Mesenchymal stem cell (in vitro differentiated cells and primary cell): ENCODE measurements at regions not wholly inside any gene's neighbourhood (a gene's known extent, or its start where the extent isn't known, plus 50 kb on each side); places are given as distances from the start of the nearest gene placed in this dataset.
A peak's percentile ranks its signal among the peaks of the same experiment; 100 is the strongest.

ENCODE experiments used
- DNase-seq: peaks from one replicate; pipeline ENCODE4 v3.0.0-alpha.2; 2013
- H2AFZ ChIP-seq: one replicate; pipeline ENCODE4 v1.6.1; 2013; ENCODE audit warnings: low read depth, mild to moderate bottlenecking, control low read depth, inconsistent platforms, low read length, moderate library complexity
- H2AK5ac ChIP-seq: 2 replicates; pipeline ENCODE4 v1.6.1; 2013; ENCODE audit warnings: low read length, moderate library complexity, mild to moderate bottlenecking, inconsistent platforms; ENCODE audit not compliant: severe bottlenecking
- H2BK120ac ChIP-seq: one replicate; pipeline ENCODE4 v1.6.1; 2013; ENCODE audit warnings: low read depth, mild to moderate bottlenecking, inconsistent platforms, low read length, moderate library complexity
- H2BK12ac ChIP-seq, 2 experiments: one replicate each; pipeline ENCODE4 v1.6.1; 2013; ENCODE audit warnings: inconsistent platforms in 2 of 2, low read length in 2 of 2, mild to moderate bottlenecking in 2 of 2, moderate library complexity in 2 of 2, control low read depth in 1 of 2
- H2BK15ac ChIP-seq: one replicate; pipeline ENCODE4 v1.6.1; 2013; ENCODE audit warnings: mild to moderate bottlenecking, low read depth, inconsistent platforms; ENCODE audit not compliant: poor library complexity, severe bottlenecking
- H2BK5ac ChIP-seq: 2 replicates; pipeline ENCODE4 v1.6.1; 2013; ENCODE audit warnings: low read depth, mild to moderate bottlenecking, low read length, control low read depth, inconsistent platforms; ENCODE audit not compliant: poor library complexity, severe bottlenecking
- H3K14ac ChIP-seq, 2 experiments: one replicate each; pipeline ENCODE4 v1.6.1; 2013; ENCODE audit warnings: inconsistent platforms in 2 of 2, low read length in 2 of 2, control low read depth in 1 of 2, mild to moderate bottlenecking in 1 of 2, moderate library complexity in 1 of 2
- H3K18ac ChIP-seq, 2 experiments: one replicate each; pipeline ENCODE4 v1.6.1; 2013; ENCODE audit warnings: inconsistent platforms in 2 of 2, low read length in 2 of 2, control low read depth in 1 of 2, low read depth in 1 of 2, mild to moderate bottlenecking in 1 of 2
- H3K23ac ChIP-seq, 2 experiments: one replicate each; pipeline ENCODE4 v1.6.1; 2013; ENCODE audit warnings: inconsistent platforms in 2 of 2, low read length in 2 of 2, mild to moderate bottlenecking in 2 of 2, moderate library complexity in 2 of 2, control low read depth in 1 of 2
- H3K27ac ChIP-seq: 2 replicates; pipeline ENCODE4 v1.5.1; 2013; ENCODE audit warnings: mild to moderate bottlenecking, moderate library complexity, low read length, control low read depth, inconsistent platforms; ENCODE audit not compliant: poor library complexity, severe bottlenecking
- H3K27me3 ChIP-seq, 2 experiments: 2 replicates each; pipeline versions ENCODE4 v1.6.1 to v1.7.0; 2013; ENCODE audit warnings: low read length in 2 of 2, mild to moderate bottlenecking in 2 of 2, moderate library complexity in 2 of 2, control low read depth in 1 of 2, inconsistent platforms in 1 of 2; ENCODE audit not compliant: control insufficient read depth in 1 of 2, insufficient read depth in 1 of 2
- H3K36me3 ChIP-seq, 2 experiments: 2 replicates each; pipeline versions ENCODE4 v1.6.1 to v1.7.0; 2013; ENCODE audit warnings: low read length in 2 of 2, control low read depth in 1 of 2, inconsistent platforms in 1 of 2, low read depth in 1 of 2, mild to moderate bottlenecking in 1 of 2; ENCODE audit not compliant: insufficient read depth in 2 of 2, control insufficient read depth in 1 of 2
- H3K4ac ChIP-seq, 2 experiments: one replicate each; pipeline ENCODE4 v1.6.1; 2013; ENCODE audit warnings: inconsistent platforms in 2 of 2, low read length in 2 of 2, mild to moderate bottlenecking in 2 of 2, moderate library complexity in 2 of 2, control low read depth in 1 of 2, low read depth in 1 of 2
- H3K4me1 ChIP-seq: 2 replicates; pipeline ENCODE4 v1.6.1; 2013; ENCODE audit warnings: low read depth, low read length, control low read depth; ENCODE audit not compliant: control insufficient read depth, insufficient read depth
- H3K4me2 ChIP-seq: 2 replicates; pipeline ENCODE4 v1.6.1; 2013; ENCODE audit warnings: low read length, mild to moderate bottlenecking, inconsistent platforms; ENCODE audit not compliant: poor library complexity, severe bottlenecking
- H3K4me3 ChIP-seq, 2 experiments: 2 replicates each; pipeline versions ENCODE4 v1.5.1 to v1.7.0; 2013; ENCODE audit warnings: low read length in 2 of 2, mild to moderate bottlenecking in 2 of 2, control low read depth in 1 of 2, low read depth in 1 of 2; ENCODE audit not compliant: insufficient read depth in 1 of 2
- H3K79me1 ChIP-seq: replicated peaks from 2 replicates; pipeline ENCODE4 v1.6.1; 2013; ENCODE audit warnings: mild to moderate bottlenecking, control low read depth, low read length, inconsistent platforms; ENCODE audit not compliant: poor library complexity, severe bottlenecking
- H3K9ac ChIP-seq: 2 replicates; pipeline ENCODE4 v1.7.0; 2013; ENCODE audit warnings: mild to moderate bottlenecking, low read length, moderate library complexity
- H3K9me3 ChIP-seq: 2 replicates; pipeline ENCODE4 v1.7.0; 2013; ENCODE audit warnings: mild to moderate bottlenecking, low read length; ENCODE audit not compliant: control insufficient read depth
- H4K8ac ChIP-seq: one replicate; pipeline ENCODE4 v1.6.1; 2013; ENCODE audit warnings: inconsistent platforms, mild to moderate bottlenecking, low read length, moderate library complexity
- H4K91ac ChIP-seq: one replicate; pipeline ENCODE4 v1.6.1; 2013; ENCODE audit warnings: mild to moderate bottlenecking, low read length, inconsistent platforms
- WGBS: methylation state at CpG from one replicate; pipeline ENCODE4 v1.1.7; 2013; ENCODE audit warnings: mixed read lengths; 5-methylcytosine and 5-hydroxymethylcytosine counted together

- Histone ChIP-seq H3K79me1 (no peaks in the 10 kb centered on the region), H2AFZ (no peak overlapping the region), H2BK15ac (no peak overlapping the region), H4K8ac (no peak overlapping the region), H3K36me3 (no peaks in the 10 kb centered on the region), H2BK5ac (no peak overlapping the region), H3K4me3 (no peak overlapping the region), H3K14ac (no peak overlapping the region), H3K23ac (no peak overlapping the region), H2BK120ac (no peak overlapping the region), H3K9ac (no peak overlapping the region), H4K91ac (no peak overlapping the region), H3K27ac (no peak overlapping the region), H3K9me3 (no peaks in the 10 kb centered on the region), H3K4me1 (no peaks in the 10 kb centered on the region), H2AK5ac (no peak overlapping the region), H2BK12ac (no peak overlapping the region), H3K27me3 (no peaks in the 10 kb centered on the region), H3K4ac (no peak overlapping the region), H3K4me2 (no peak overlapping the region), H3K18ac (no peak overlapping the region)
- 79% methylated on average over 1 of the region's 1 CpG for WGBS
- no peak for DNase-seq
These were observed 1573.0 kb downstream of the NLGN4Y start for GRCh38 chrY:16097325-16097724.

DNA sequence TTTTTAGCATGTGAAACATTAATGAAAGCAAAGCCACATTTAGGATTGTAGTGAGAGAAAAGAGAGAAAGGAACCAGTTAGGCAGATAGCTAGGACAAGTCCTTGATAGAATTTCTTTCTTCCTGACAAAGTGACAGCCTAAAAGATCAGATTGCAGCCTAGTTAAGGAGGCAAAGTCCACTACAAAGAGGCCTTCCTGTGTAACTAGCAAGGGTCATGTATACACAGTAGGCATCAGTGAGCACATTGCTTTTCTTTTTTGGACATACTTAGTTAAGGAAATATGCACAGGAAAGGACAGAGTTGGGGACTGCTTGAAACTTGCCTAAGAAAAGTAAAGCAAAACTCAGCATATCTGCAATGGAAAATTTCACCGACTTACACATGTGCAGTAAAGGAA lies 1577.5 kb downstream of the NLGN4Y start:
- Histone ChIP-seq H3K18ac (no peak overlapping the region), H3K27ac (peak overlapping the region; percentile 58), H2BK15ac (no peak overlapping the region), H3K27me3 (no peaks in the 10 kb centered on the region), H2BK120ac (no peak overlapping the region), H3K4me1 (no peaks in the 10 kb centered on the region), H3K4ac (no peak overlapping the region), H2AFZ (no peak overlapping the region), H3K4me3 (no peak overlapping the region), H3K23ac (no peak overlapping the region), H2AK5ac (no peak overlapping the region), H2BK12ac (no peak overlapping the region), H3K9me3 (no peaks in the 10 kb centered on the region), H3K14ac (no peak overlapping the region), H3K4me2 (no peak overlapping the region), H4K8ac (no peak overlapping the region), H3K79me1 (no peaks in the 10 kb centered on the region), H3K36me3 (no peaks in the 10 kb centered on the region), H4K91ac (no peak overlapping the region), H3K9ac (no peak overlapping the region), H2BK5ac (no peak overlapping the region)
- no CpG with 5 or more reads among the region's 1 CpG for WGBS
- no peak for DNase-seq

- Histone ChIP-seq H3K79me1 (no peaks in the 10 kb centered on the region), H3K9ac (no peak overlapping the region), H2BK15ac (no peak overlapping the region), H3K4me1 (no peaks in the 10 kb centered on the region), H4K8ac (no peak overlapping the region), H2BK12ac (no peak overlapping the region), H3K27me3 (no peaks in the 10 kb centered on the region), H2BK5ac (no peak overlapping the region), H2AFZ (no peak overlapping the region), H3K4me2 (no peak overlapping the region), H3K36me3 (no peaks in the 10 kb centered on the region), H3K9me3 (no peaks in the 10 kb centered on the region), H2BK120ac (no peak overlapping the region), H3K23ac (no peak overlapping the region), H3K4ac (no peak overlapping the region), H3K18ac (no peak overlapping the region), H3K27ac (no peak overlapping the region), H3K4me3 (no peak overlapping the region), H4K91ac (no peak overlapping the region), H3K14ac (no peak overlapping the region), H2AK5ac (no peak overlapping the region)
- WGBS: no CpG with 5 or more reads among the region's 3 CpGs
- DNase-seq: no peak
These were observed 1582.3 kb downstream of the NLGN4Y start for GRCh38 chrY:16106613-16107012.

DNA sequence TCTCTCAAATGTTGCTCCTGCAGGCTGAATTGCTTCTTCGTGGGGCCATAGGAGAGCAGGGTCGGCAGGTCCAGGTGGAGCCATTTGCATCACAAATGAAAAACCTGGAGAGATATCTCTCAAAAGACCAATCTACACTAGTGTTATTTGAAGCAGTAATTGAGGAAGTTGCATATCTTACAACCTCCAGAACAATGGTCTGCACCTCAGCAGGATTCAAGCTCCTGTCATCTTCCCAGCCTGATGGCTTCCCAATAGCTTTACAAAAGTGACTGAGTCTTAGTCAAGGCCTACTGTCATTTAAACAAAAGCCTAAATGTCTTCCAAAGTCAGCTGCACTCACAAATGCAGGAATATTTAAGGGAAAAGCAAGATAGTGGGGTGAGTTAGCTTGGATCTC lies 1584.5 kb downstream of the NLGN4Y start:
- H3K79me1 ChIP-seq: no peaks in the 10 kb centered on the region
- no peaks in the 10 kb centered on the region for H3K36me3 ChIP-seq
- no peak overlapping the region for H3K27ac ChIP-seq
- no peak overlapping the region for H3K9ac ChIP-seq
- no peak overlapping the region for H3K4me3 ChIP-seq
- no peak overlapping the region for H2BK120ac ChIP-seq
- no peak overlapping the region for H4K8ac ChIP-seq
- WGBS: no CpG with 5 or more reads among the region's 2 CpGs
- H3K18ac ChIP-seq: no peak overlapping the region
- H2AFZ ChIP-seq: no peak overlapping the region
- no peak overlapping the region for H2BK12ac ChIP-seq
- DNase-seq: no peak
- H3K4me2 ChIP-seq: no peak overlapping the region
- no peak overlapping the region for H4K91ac ChIP-seq
- no peak overlapping the region for H3K23ac ChIP-seq
- H3K27me3 ChIP-seq: no peaks in the 10 kb centered on the region
- H3K4me1 ChIP-seq: no peaks in the 10 kb centered on the region
- H3K14ac ChIP-seq: no peak overlapping the region
- no peak overlapping the region for H2AK5ac ChIP-seq
- H3K4ac ChIP-seq: no peak overlapping the region
- no peak overlapping the region for H2BK15ac ChIP-seq
- no peak overlapping the region for H2BK5ac ChIP-seq
- no peaks in the 10 kb centered on the region for H3K9me3 ChIP-seq
